SK-N-SH treated with all-trans-retinoic acid at 6 μM for 48 hours (cell line): ENCODE measurements at regions not wholly inside any gene's neighbourhood (a gene's known extent, or its start where the extent isn't known, plus 50 kb on each side); places are given as distances from the start of the nearest gene placed in this dataset.

ENCODE experiments used
- CREB5 ChIP-seq: fragments of 250-450 bp; sonication (Bioruptor Pico); IDR thresholded peaks from 2 replicates; pipeline ENCODE4 v1.5.1; 2020; ENCODE audit warnings: low read depth, mild to moderate bottlenecking, moderate library complexity
- CSRNP3 ChIP-seq: fragments of 250-450 bp; sonication (Bioruptor Pico); IDR thresholded peaks from 2 replicates; pipeline ENCODE4 v1.5.1; 2021; ENCODE audit warnings: mild to moderate bottlenecking, moderate library complexity
- ESRRG ChIP-seq: fragments of 250-450 bp; sonication (Bioruptor Pico); IDR thresholded peaks from 2 replicates; pipeline ENCODE4 v1.6.1; 2021; ENCODE audit warnings: mild to moderate bottlenecking
- ISL1 ChIP-seq: fragments of 250-450 bp; sonication (Bioruptor Pico); IDR thresholded peaks from 2 replicates; pipeline ENCODE4 v2.1.2; 2022; ENCODE audit warnings: mild to moderate bottlenecking, moderate library complexity
- PATZ1 ChIP-seq: fragments of 250-450 bp; sonication (Bioruptor Pico); IDR thresholded peaks from 2 replicates; pipeline ENCODE4 v1.8.0; 2020; ENCODE audit warnings: mild to moderate bottlenecking, moderate library complexity, borderline replicate concordance
- POU6F1 ChIP-seq: fragments of 250-450 bp; sonication (Bioruptor Pico); IDR thresholded peaks from 2 replicates; pipeline ENCODE4 v1.8.0; 2021; ENCODE audit warnings: low read depth, mild to moderate bottlenecking, moderate library complexity, borderline replicate concordance
- RARB ChIP-seq: fragments of 250-450 bp; sonication (Bioruptor Pico); IDR thresholded peaks from 2 replicates; pipeline ENCODE4 v1.8.0; 2021; ENCODE audit warnings: mild to moderate bottlenecking, moderate library complexity
- TCF4 ChIP-seq: fragments of 250-450 bp; sonication (Bioruptor Pico); IDR thresholded peaks from 2 replicates; pipeline ENCODE4 v1.8.0; 2021; ENCODE audit warnings: mild to moderate bottlenecking, moderate library complexity, borderline replicate concordance
- TOX ChIP-seq: fragments of 250-450 bp; sonication (Bioruptor Pico); IDR thresholded peaks from 2 replicates; pipeline ENCODE4 v1.8.0; 2021; ENCODE audit warnings: mild to moderate bottlenecking, moderate library complexity, borderline replicate concordance
- ZC3H10 ChIP-seq: fragments of 250-450 bp; sonication (Bioruptor Pico); IDR thresholded peaks from 2 replicates; pipeline ENCODE4 v1.5.1; 2021; ENCODE audit warnings: mild to moderate bottlenecking, moderate library complexity
- ZFP30 ChIP-seq: fragments of 450-650 bp; formaldehyde crosslinking; IDR thresholded peaks from 2 replicates; pipeline ENCODE4 v1.5.0; 2022; ENCODE audit warnings: mild to moderate bottlenecking, moderate library complexity
- ZNF70 ChIP-seq: fragments of 450-650 bp; formaldehyde crosslinking; IDR thresholded peaks from 2 replicates; pipeline ENCODE4 v1.5.0; 2020; ENCODE audit warnings: mild to moderate bottlenecking, moderate library complexity

- TF ChIP-seq PATZ1 (CRISPR knock-in tag) (no peak), CREB5 (CRISPR knock-in tag) (no peak), ESRRG (CRISPR knock-in tag) (no peak), CSRNP3 (CRISPR knock-in tag) (no peak), ZFP30 (CRISPR knock-in tag) (no peak), ZNF70 (CRISPR knock-in tag) (no peak), ISL1 (CRISPR knock-in tag) (no peak), ZC3H10 (no peak), TCF4 (no peak), POU6F1 (CRISPR knock-in tag) (no peak), RARB (CRISPR knock-in tag) (no peak), TOX (CRISPR knock-in tag) (no peak)
These were observed 400.7 kb downstream of the PSAT1 start for GRCh38 chr9:78697618-78698017.
